Activated CD4-positive, CD25-positive, alpha-beta regulatory T cell treated with anti-CD3 and anti-CD28 coated beads, Interleukin-2, amount 50 U/mL, for 24 hours (primary cell): ENCODE measurements at regions not wholly inside any gene's neighbourhood (a gene's known extent, or its start where the extent isn't known, plus 50 kb on each side); places are given as distances from the start of the nearest gene placed in this dataset.
"Not testable (repeated sequence)": the region's sequence is repeated elsewhere in the genome, so short reads cannot be mapped to it uniquely, and the experiment has no call there.

Experiments used
- ATAC-seq, 2 donors: fragments of 150-1000 bp; cut with Tn5 transposase; one replicate each; pipeline ENCODE4 v1.10.0; 2021; ENCODE audit warnings: mild to moderate bottlenecking in 1 of 2, moderate library complexity in 1 of 2

GRCh38 chr1:47686731-47687630 is 249.1 kb downstream of the FOXD2 start:
- no peak for ATAC-seq

DNA sequence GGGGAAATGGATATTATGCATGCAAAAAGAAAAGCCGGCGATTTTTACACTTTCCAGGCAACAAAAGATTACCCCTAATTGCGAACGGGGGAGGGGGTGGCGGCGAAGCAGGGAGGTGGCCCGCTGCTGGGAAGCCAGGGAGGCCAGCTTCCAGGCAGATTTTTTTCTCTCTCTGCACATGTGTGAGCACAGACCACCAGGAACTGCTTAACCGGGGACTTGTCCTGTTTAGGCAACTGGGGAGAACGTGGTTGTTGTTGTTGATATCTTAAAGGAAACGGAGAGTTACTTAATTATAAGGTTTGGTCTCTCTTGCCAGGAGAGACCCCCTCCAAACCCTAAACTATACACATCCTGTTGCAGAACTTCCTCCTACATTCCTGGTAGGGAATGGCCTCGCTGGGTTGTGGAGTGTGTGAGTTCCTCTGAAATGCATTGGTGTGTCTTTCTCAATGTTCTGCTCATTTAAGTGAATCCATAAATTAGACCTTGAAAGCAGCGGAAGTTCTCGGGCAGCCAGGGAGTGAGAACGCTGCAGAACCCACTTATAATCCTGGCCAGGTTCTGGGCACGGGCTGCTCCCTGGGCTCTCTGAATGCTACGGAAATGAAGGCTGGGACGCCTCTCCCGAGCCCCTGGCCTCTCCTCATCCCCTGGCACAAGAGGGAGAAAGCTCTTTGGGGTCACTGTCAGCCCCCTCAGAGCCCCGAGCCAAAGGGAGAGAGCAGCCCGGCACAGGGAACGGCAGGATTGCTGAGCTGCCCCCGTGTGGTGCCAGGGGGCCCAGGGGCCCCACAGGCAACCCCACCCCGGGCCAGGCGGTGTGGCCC is 250.0 kb downstream of the FOXD2 start:
- no peak for ATAC-seq

GRCh38 chr1:47688461-47689296 is 250.8 kb downstream of the FOXD2 start:
- no peak for ATAC-seq

DNA sequence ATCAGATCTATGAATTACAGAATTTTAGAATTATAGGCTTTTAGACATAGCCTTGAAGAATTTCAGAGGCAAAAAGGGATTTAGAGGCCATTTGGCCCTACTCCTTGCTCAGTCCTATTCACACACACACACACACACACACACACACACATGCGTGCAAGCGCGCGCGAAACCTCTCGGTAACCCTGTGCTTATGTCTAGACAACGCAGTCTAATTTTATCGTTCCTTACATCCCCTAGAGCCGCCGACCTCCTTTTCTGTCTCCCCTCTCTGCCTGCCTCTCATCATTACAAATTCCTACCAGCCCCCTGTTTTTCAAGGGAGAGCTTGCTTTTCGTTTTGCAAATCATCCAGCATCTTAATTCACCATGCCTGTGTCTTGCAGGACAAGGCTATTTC is 252.1 kb downstream of the FOXD2 start:
- no peak for ATAC-seq

GRCh38 chr1:47690341-47691250 is 252.8 kb downstream of the FOXD2 start:
- no peak for ATAC-seq

- ATAC-seq = not testable (repeated sequence)
These were observed 253.4 kb downstream of the FOXD2 start for GRCh38 chr1:47691293-47691692.

DNA sequence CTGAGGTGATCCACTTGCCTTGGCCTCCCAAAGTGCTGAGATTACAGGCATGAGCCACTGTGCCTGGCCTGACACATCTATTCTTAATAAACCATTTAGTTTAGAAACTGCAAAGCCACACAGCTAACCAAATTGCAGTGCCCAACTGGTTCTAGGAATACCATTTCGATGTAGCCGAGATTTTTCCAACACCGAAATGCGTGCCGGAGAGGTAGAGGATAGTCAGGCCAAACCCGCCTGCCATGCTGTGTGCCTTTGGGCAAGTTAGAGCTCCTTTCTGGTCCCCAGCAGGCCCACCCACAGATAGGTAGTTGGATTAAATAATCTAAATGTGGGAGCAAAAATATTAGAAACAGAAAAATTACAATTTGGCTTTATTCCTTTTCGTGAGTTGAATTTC is 254.4 kb downstream of the FOXD2 start:
- no peak for ATAC-seq

DNA sequence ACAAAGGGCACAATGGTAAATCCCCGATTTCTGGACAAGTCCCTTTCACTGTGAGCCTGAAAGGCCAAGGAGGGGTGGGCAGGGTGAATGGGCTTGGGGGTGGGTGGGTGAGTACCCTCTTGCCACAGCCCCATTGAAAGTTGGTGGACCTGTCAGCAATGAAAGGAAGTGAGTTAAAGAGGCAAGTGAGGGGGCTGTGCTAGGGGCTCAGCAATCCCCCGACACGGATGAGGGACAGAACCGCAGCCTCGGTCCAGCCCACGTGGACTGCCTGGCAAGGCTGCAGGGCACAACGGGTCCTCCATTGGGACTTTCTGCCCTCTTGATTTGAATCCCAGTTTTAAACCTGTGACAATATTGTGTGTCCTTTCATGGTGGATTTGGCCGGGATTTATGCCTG is 255.3 kb downstream of the FOXD2 start:
- ATAC-seq = no peak

DNA sequence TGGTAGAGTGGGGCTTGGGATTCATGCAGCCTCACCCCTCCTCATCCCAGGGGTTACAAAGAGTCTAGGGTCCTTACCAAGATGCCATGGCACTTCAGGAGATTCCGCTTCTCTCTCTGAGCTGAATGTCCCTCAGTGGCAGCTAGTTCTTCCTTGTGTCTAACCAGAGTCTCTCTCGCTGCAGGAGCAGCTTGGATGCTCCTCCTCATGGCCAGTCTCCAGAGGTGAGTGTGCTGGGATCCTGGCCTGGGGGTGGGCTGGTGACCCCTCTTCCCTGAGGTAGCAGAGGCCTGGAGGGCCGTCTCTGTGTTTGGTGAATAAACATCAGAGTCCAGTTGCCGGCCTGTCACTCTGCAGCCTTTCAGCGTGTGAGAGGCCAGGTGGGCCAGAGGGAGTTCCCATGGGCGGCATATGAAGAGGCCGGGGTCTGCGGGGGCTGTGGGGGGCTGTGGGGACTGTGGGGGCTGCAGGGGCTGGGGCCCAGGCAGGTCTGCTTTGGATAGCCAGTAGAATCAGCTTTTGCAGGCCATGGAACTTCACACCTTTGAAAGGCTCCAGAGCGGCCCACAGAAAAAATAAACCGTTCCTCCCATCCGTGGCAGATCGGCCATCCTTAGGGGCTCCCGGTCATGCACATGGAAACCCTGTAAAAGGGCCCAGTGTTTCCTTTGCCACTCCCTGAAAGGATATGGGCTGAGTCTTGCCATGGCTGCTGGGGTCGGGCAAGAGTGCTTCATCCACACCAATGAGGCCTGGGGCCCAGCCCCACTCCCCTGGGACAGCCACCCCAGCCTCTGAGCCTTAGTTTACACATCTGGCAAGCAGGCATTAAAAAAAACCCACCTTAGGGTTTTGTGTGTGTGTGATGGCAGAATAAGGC is 256.4 kb downstream of the FOXD2 start:
- ATAC-seq = no peak

- no peak for ATAC-seq
These were observed 258.5 kb downstream of the FOXD2 start for GRCh38 chr1:47696404-47696736.

- no peak for ATAC-seq
These were observed 259.0 kb downstream of the FOXD2 start for GRCh38 chr1:47696737-47697441.

DNA sequence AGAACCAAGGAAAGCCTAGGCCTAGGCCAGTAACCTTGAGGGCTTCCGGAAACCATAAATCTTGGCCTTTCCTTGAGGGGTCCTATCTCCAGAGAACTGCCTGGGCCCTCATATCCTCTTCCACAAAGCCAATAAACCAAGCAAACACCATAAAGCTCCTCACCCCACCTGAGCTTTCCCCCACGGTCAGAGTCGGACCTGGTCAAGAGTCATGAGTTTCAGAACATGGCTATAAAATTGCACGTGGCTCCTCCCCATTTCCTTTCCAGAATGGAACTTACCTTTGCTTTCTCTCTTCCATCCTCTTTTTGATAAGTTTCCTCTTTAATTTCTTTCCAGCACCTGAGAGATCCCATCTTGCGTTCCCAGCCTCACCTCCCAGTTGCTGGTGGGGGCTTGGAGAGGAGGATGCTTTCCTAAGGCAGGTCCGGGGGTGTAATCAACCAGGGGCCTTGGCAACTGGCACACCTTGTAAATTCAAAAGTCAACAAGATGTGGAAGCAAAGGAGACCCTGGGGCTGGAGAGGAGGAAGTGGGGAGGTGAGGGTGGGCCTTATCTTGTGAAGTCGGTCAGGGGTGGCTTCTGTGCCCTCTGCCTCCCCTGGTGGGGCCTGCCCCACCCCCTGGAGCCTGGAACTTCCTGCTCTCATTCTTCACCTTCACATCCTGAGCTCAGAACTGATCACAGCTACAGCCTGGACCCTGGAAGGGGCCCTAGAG is 259.9 kb downstream of the FOXD2 start:
- ATAC-seq = no peak

GRCh38 chr1:47699492-47700235 is 261.8 kb downstream of the FOXD2 start:
- ATAC-seq = no peak

DNA sequence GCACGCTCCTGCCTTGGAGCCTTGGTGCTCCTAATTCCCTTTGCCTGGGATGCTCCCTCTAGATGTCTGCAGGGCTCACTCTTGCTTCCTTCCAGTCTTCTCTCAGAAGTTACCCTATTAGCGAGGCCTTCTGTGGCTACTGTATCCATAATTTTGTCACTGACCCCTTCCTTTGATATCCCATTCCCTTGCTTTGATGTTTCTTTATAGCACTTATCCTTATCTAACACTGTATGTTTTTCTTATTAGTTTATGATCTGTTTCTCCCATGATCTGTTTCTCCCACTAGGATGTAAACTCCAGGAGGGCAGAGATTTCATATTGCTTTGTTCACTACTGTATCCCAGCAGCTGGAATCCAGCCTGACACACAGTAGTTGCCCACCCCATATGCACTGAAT is 263.4 kb downstream of the FOXD2 start:
- no peak for ATAC-seq

GRCh38 chr1:47701741-47702515 is 264.1 kb downstream of the FOXD2 start:
- ATAC-seq = no peak

- no peak for ATAC-seq
These were observed 265.4 kb downstream of the FOXD2 start for GRCh38 chr1:47703156-47703825.

DNA sequence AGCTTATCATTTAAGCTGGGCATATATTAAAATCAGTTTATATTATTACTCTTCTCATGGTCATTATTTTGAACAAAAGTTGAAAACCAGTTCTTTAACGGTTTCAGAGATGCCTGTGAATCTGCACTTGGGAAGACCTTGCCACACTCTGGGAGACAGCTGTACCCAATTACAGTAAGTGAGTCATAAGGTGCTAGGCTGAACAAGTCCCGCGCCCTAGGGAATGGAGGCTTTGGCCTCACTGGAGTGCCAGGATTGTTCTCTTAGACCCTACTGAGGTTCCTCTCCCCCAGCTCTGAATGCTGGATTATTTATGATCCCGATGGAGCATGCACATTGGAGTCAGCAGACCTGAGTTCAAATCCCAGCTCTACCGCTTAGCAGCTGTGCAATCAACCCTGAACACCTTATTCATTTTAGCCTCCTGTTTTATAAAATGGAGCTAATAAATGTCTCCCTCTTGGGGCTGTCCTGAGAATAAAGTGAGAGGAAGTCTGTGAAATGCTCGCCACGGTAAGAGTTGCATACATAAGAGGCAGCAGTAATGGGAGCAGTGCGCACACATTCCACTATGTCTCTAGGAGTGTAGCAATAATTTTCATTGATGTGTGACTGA is 266.2 kb downstream of the FOXD2 start:
- ATAC-seq = no peak
